WTC11 (cell line): ENCODE measurements at regions not wholly inside any gene's neighbourhood (a gene's known extent, or its start where the extent isn't known, plus 50 kb on each side); places are given as distances from the start of the nearest gene placed in this dataset.

Source experiments
- ATAC-seq: fragments of 200-7000 bp; cut with Tn5 transposase; 2 replicates; pipeline ENCODE4 v1.10.0; 2021; ENCODE audit warnings: mild to moderate bottlenecking, moderate library complexity
- CTCF ChIA-PET: fragments of 300-600 bp; sonication (Branson Sonifier 250); formaldehyde crosslinking; loops from one replicate; lab custom pipeline; 2021; ENCODE audit warnings: antibody characterized with exemption; lab: Charles Lee
- POLR2A ChIA-PET: fragments of 350-600 bp; sonication (Branson Sonifier 250); formaldehyde crosslinking; loops from one replicate; lab custom pipeline; 2021; ENCODE audit warnings: antibody characterized with exemption; lab: Charles Lee
- DNase-seq: peaks from one replicate; pipeline ENCODE4 v3.0.0; 2021; ENCODE audit warnings: low spot score
- H3K27ac Mint-ChIP-seq: 2 replicates; pipeline ENCODE4 v1.8.0; 2021; ENCODE audit warnings: mixed read lengths
- H3K27me3 Mint-ChIP-seq: 2 replicates; pipeline ENCODE4 v1.8.0; 2021; ENCODE audit warnings: low read depth, mild to moderate bottlenecking, moderate library complexity, mixed read lengths
- H3K36me3 Mint-ChIP-seq: 2 replicates; pipeline ENCODE4 v1.8.0; 2021; ENCODE audit warnings: mixed read lengths
- H3K4me1 Mint-ChIP-seq: 2 replicates; pipeline ENCODE4 v1.8.0; 2022; ENCODE audit warnings: mixed read lengths
- H3K4me3 Mint-ChIP-seq: 2 replicates; pipeline ENCODE4 v1.8.0; 2021; ENCODE audit warnings: mild to moderate bottlenecking, moderate library complexity, mixed read lengths
- H3K9me3 Mint-ChIP-seq: 2 replicates; pipeline ENCODE4 v1.8.0; 2021; ENCODE audit warnings: mixed read lengths
- CREB1 ChIP-seq: sonication (generic); formaldehyde crosslinking; IDR thresholded peaks from 2 replicates; pipeline ENCODE4 v1.8.0; 2023; ENCODE audit warnings: mild to moderate bottlenecking, missing genetic modification reagents
- CTCF ChIP-seq: fragments of 200-600 bp; IDR thresholded peaks from 2 replicates; pipeline ENCODE4 v1.8.0; 2022; ENCODE audit warnings: antibody characterized with exemption
- FOXJ3 ChIP-seq: sonication (generic); formaldehyde crosslinking; IDR thresholded peaks from 2 replicates; pipeline ENCODE4 v1.9.0; 2021; ENCODE audit warnings: missing genetic modification reagents, mild to moderate bottlenecking, borderline replicate concordance
- FOXP4 ChIP-seq: sonication (generic); formaldehyde crosslinking; IDR thresholded peaks from 2 replicates; pipeline ENCODE4 v1.8.0; 2022; ENCODE audit warnings: mild to moderate bottlenecking, missing genetic modification reagents
- JAZF1 ChIP-seq: fragments of 250-450 bp; sonication (Bioruptor Pico); IDR thresholded peaks from 2 replicates; pipeline ENCODE4 v1.9.0; 2021; ENCODE audit warnings: moderate library complexity, mild to moderate bottlenecking, inconsistent platforms
- JUN ChIP-seq: sonication (generic); formaldehyde crosslinking; IDR thresholded peaks from 2 replicates; pipeline ENCODE4 v1.8.0; 2023; ENCODE audit warnings: mild to moderate bottlenecking, missing genetic modification reagents
- KAT7 ChIP-seq: sonication (generic); formaldehyde crosslinking; IDR thresholded peaks from 2 replicates; pipeline ENCODE4 v1.8.1; 2023; ENCODE audit warnings: missing genetic modification reagents, mild to moderate bottlenecking, borderline replicate concordance
- NFYB ChIP-seq: sonication (generic); formaldehyde crosslinking; conservative IDR thresholded peaks from 2 replicates; pipeline ENCODE4 v1.8.0; 2022; ENCODE audit warnings: low read depth, missing genetic modification reagents
- OVOL2 ChIP-seq: fragments of 250-450 bp; sonication (Bioruptor Pico); IDR thresholded peaks from 2 replicates; pipeline ENCODE4 v1.9.0; 2021; ENCODE audit warnings: mild to moderate bottlenecking, borderline replicate concordance
- PRDM15 ChIP-seq: sonication (generic); formaldehyde crosslinking; IDR thresholded peaks from 2 replicates; pipeline ENCODE4 v1.8.0; 2022; ENCODE audit warnings: missing genetic modification reagents
- PREB ChIP-seq: sonication (generic); formaldehyde crosslinking; IDR thresholded peaks from 2 replicates; pipeline ENCODE4 v1.8.1; 2022; ENCODE audit warnings: mild to moderate bottlenecking, missing genetic modification reagents, moderate library complexity, borderline replicate concordance
- SMAD4 ChIP-seq: sonication (generic); formaldehyde crosslinking; IDR thresholded peaks from 2 replicates; pipeline ENCODE4 v1.8.0; 2022; ENCODE audit warnings: mild to moderate bottlenecking, missing genetic modification reagents
- SP1 ChIP-seq: sonication (generic); formaldehyde crosslinking; conservative IDR thresholded peaks from 2 replicates; pipeline ENCODE4 v1.8.1; 2022; ENCODE audit warnings: missing genetic modification reagents
- TCF7 ChIP-seq: sonication (generic); formaldehyde crosslinking; IDR thresholded peaks from 2 replicates; pipeline ENCODE4 v1.8.0; 2022; ENCODE audit warnings: mild to moderate bottlenecking, low read depth, missing genetic modification reagents, moderate library complexity
- TEAD4 ChIP-seq: sonication (generic); formaldehyde crosslinking; IDR thresholded peaks from 2 replicates; pipeline ENCODE4 v1.8.0; 2022; ENCODE audit warnings: mild to moderate bottlenecking, missing genetic modification reagents
- ZBTB21 ChIP-seq: sonication (generic); formaldehyde crosslinking; IDR thresholded peaks from 2 replicates; pipeline ENCODE4 v1.8.1; 2023; ENCODE audit warnings: mild to moderate bottlenecking, missing genetic modification reagents, borderline replicate concordance
- ZNF121 ChIP-seq: sonication (generic); formaldehyde crosslinking; IDR thresholded peaks from 2 replicates; pipeline ENCODE4 v1.8.0; 2023; ENCODE audit warnings: missing genetic modification reagents
- ZNF138 ChIP-seq: sonication (generic); formaldehyde crosslinking; conservative IDR thresholded peaks from 2 replicates; pipeline ENCODE4 v1.8.1; 2022; ENCODE audit warnings: mild to moderate bottlenecking, moderate library complexity, missing genetic modification reagents
- ZNF232 ChIP-seq: sonication (generic); formaldehyde crosslinking; IDR thresholded peaks from 2 replicates; pipeline ENCODE4 v1.8.0; 2022; ENCODE audit warnings: mild to moderate bottlenecking, missing genetic modification reagents
- ZNF317 ChIP-seq: sonication (generic); formaldehyde crosslinking; IDR thresholded peaks from 2 replicates; pipeline ENCODE4 v1.8.1; 2023; ENCODE audit warnings: low read depth, mild to moderate bottlenecking, moderate library complexity, missing genetic modification reagents, borderline replicate concordance
- TF ChIP-seq, protein P1 (sequence below): sonication (generic); formaldehyde crosslinking; IDR thresholded peaks from 2 replicates; pipeline ENCODE4 v1.8.1; 2023; ENCODE audit warnings: mild to moderate bottlenecking, moderate library complexity, missing genetic modification reagents
- TF ChIP-seq, protein P2 (sequence below): sonication (generic); formaldehyde crosslinking; IDR thresholded peaks from 2 replicates; pipeline ENCODE4 v1.8.1; 2022; ENCODE audit warnings: mild to moderate bottlenecking, moderate library complexity, missing genetic modification reagents
- TF ChIP-seq, protein P3 (sequence below): sonication (generic); formaldehyde crosslinking; IDR thresholded peaks from 2 replicates; pipeline ENCODE4 v1.8.1; 2023; ENCODE audit warnings: mild to moderate bottlenecking, missing genetic modification reagents, moderate library complexity

DNA sequence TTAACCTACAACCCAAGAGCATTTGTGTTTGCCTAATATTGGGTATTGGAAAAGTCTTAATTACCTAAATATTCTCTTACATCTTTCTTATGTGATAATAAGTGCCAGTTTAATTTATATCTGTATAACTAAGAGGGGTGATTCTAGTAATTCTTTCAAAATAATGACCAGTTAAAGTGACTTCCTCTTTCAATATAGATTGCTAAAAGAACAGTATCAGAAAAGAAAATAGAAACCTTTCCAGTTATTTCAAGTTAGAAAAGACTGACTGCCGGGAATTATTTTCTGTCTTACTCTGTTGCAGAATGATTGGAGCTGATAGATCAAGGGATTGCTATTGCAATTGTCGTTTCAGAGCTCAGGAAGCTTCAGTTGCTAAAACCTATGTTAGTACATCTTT is 525.0 kb upstream of the SEMA3D start:
- H3K9me3 Mint-ChIP-seq: no peaks in the 10 kb centered on the region
- H3K4me3 Mint-ChIP-seq: no peak overlapping the region
- no peak for TF ChIP-seq JUN (CRISPR knock-in tag)
- TF ChIP-seq FOXP4: no peak
- no peak for TF ChIP-seq CREB1
- no peak for TF ChIP-seq CTCF
- no peak for TF ChIP-seq TCF7
- no peak for TF ChIP-seq ZNF138 (CRISPR knock-in tag)
- TF ChIP-seq PREB: no peak
- no peak for TF ChIP-seq ZNF232
- TF ChIP-seq, protein P1, sequence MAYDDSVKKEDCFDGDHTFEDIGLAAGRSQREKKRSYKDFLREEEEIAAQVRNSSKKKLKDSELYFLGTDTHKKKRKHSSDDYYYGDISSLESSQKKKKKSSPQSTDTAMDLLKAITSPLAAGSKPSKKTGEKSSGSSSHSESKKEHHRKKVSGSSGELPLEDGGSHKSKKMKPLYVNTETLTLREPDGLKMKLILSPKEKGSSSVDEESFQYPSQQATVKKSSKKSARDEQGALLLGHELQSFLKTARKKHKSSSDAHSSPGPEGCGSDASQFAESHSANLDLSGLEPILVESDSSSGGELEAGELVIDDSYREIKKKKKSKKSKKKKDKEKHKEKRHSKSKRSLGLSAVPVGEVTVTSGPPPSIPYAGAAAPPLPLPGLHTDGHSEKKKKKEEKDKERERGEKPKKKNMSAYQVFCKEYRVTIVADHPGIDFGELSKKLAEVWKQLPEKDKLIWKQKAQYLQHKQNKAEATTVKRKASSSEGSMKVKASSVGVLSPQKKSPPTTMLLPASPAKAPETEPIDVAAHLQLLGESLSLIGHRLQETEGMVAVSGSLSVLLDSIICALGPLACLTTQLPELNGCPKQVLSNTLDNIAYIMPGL (CRISPR knock-in tag): no peak
- no peak for TF ChIP-seq ZNF317 (CRISPR knock-in tag)
- TF ChIP-seq NFYB (CRISPR knock-in tag): no peak
- no peak for TF ChIP-seq ZNF121
- H3K27ac Mint-ChIP-seq: no peak overlapping the region
- ChIA-PET POLR2A (no interaction called here), CTCF (no interaction called here)
- ATAC-seq (no peak), DNase-seq (no peak)
- H3K36me3 Mint-ChIP-seq: no peaks in the 10 kb centered on the region
- H3K4me1 Mint-ChIP-seq: no peaks in the 10 kb centered on the region
- H3K27me3 Mint-ChIP-seq: no peaks in the 10 kb centered on the region

- H3K4me1 Mint-ChIP-seq: no peaks in the 10 kb centered on the region
- H3K27ac Mint-ChIP-seq: no peak overlapping the region
- POLR2A ChIA-PET: no interaction called here
- no peak overlapping the region for H3K4me3 Mint-ChIP-seq
- peaks cover 4% of the 10 kb centered on the region for H3K9me3 Mint-ChIP-seq
- no peaks in the 10 kb centered on the region for H3K36me3 Mint-ChIP-seq
- CTCF ChIA-PET: no interaction called here
- no peaks in the 10 kb centered on the region for H3K27me3 Mint-ChIP-seq
- no peak for ATAC-seq
- DNase-seq: no peak
- TF ChIP-seq SMAD4 (CRISPR knock-in tag) (no peak), TEAD4 (no peak), FOXJ3 (CRISPR knock-in tag) (no peak), OVOL2 (CRISPR knock-in tag) (no peak), PRDM15 (CRISPR knock-in tag) (no peak), JAZF1 (CRISPR knock-in tag) (no peak), SP1 (no peak), ZBTB21 (CRISPR knock-in tag) (no peak), CTCF (no peak), KAT7 (CRISPR knock-in tag) (no peak), NFYB (CRISPR knock-in tag) (no peak)
- TF ChIP-seq, protein P2, sequence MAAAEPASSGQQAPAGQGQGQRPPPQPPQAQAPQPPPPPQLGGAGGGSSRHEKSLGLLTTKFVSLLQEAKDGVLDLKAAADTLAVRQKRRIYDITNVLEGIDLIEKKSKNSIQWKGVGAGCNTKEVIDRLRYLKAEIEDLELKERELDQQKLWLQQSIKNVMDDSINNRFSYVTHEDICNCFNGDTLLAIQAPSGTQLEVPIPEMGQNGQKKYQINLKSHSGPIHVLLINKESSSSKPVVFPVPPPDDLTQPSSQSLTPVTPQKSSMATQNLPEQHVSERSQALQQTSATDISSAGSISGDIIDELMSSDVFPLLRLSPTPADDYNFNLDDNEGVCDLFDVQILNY: no peak
- TF ChIP-seq, protein P3, sequence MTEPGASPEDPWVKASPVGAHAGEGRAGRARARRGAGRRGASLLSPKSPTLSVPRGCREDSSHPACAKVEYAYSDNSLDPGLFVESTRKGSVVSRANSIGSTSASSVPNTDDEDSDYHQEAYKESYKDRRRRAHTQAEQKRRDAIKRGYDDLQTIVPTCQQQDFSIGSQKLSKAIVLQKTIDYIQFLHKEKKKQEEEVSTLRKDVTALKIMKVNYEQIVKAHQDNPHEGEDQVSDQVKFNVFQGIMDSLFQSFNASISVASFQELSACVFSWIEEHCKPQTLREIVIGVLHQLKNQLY (CRISPR knock-in tag): no peak
These were observed 524.1 kb upstream of the SEMA3D start for GRCh38 chr7:85710960-85711359.
